Right forelimb (tissue), 1 donor: ENCODE measurements at regions not wholly inside any gene's neighbourhood (a gene's known extent, or its start where the extent isn't known, plus 50 kb on each side); places are given as distances from the start of the nearest gene placed in this dataset.
A peak's percentile ranks its signal among the peaks of the same experiment; 100 is the strongest.
"Not testable (repeated sequence)": the region's sequence is repeated elsewhere in the genome, so short reads cannot be mapped to it uniquely, and the experiment has no call there.

Experiments
- DNase-seq: peaks from one replicate; pipeline ENCODE4 v3.0.0-alpha.2; 2018

GRCh38 chr4:187617113-187617512 lies 378.5 kb upstream of the ZFP42 start:
- no peak for DNase-seq

GRCh38 chr4:187618701-187619281 lies 376.8 kb upstream of the ZFP42 start:
- DNase-seq = no peak

- no peak for DNase-seq
Observed at GRCh38 chr4:187619319-187619718, 376.3 kb upstream of the ZFP42 start.

- no peak for DNase-seq
Observed at GRCh38 chr4:187632260-187632995, 363.1 kb upstream of the ZFP42 start.

GRCh38 chr4:187633245-187633644 lies 362.3 kb upstream of the ZFP42 start:
- DNase-seq = no peak

GRCh38 chr4:187656959-187657358 lies 338.6 kb upstream of the ZFP42 start:
- DNase-seq = no peak

- DNase-seq = no peak
Observed at GRCh38 chr4:187663076-187663475, 332.5 kb upstream of the ZFP42 start.

GRCh38 chr4:187664011-187664410 lies 331.6 kb upstream of the ZFP42 start:
- DNase-seq = no peak

- DNase-seq = no peak
Observed at GRCh38 chr4:187665086-187665485, 330.5 kb upstream of the ZFP42 start.

- no peak for DNase-seq
Observed at GRCh38 chr4:187666034-187666433, 329.5 kb upstream of the ZFP42 start.

GRCh38 chr4:187666697-187667494 lies 328.7 kb upstream of the ZFP42 start:
- DNase-seq = peak; percentile 68

GRCh38 chr4:187668526-187669082 lies 327.0 kb upstream of the ZFP42 start:
- no peak for DNase-seq

- DNase-seq = not testable (repeated sequence)
Observed at GRCh38 chr4:187671521-187671920, 324.1 kb upstream of the ZFP42 start.

GRCh38 chr4:187671958-187672357 lies 323.6 kb upstream of the ZFP42 start:
- not testable (repeated sequence) for DNase-seq

- DNase-seq = not testable (repeated sequence)
Observed at GRCh38 chr4:187672526-187672925, 323.0 kb upstream of the ZFP42 start.

- no peak for DNase-seq
Observed at GRCh38 chr4:187679450-187679849, 316.1 kb upstream of the ZFP42 start.

- DNase-seq = no peak
Observed at GRCh38 chr4:187685247-187685646, 310.3 kb upstream of the ZFP42 start.

- DNase-seq = no peak
Observed at GRCh38 chr4:187687697-187688096, 307.9 kb upstream of the ZFP42 start.

GRCh38 chr4:187692626-187693025 lies 302.9 kb upstream of the ZFP42 start:
- no peak for DNase-seq

GRCh38 chr4:187695531-187695930 lies 300.0 kb upstream of the ZFP42 start:
- DNase-seq = not testable (repeated sequence)

GRCh38 chr4:187711586-187711985 lies 284.0 kb upstream of the ZFP42 start:
- DNase-seq = no peak

- DNase-seq = no peak
Observed at GRCh38 chr4:187714957-187715356, 280.6 kb upstream of the ZFP42 start.

GRCh38 chr4:187715466-187715865 lies 280.1 kb upstream of the ZFP42 start:
- DNase-seq = no peak

- DNase-seq = peak; percentile 50
Observed at GRCh38 chr4:187724456-187724855, 271.1 kb upstream of the ZFP42 start.
